ENCODE measurements at regions not wholly inside any gene's neighbourhood (a gene's known extent, or its start where the extent isn't known, plus 50 kb on each side); places are given as distances from the start of the nearest gene placed in this dataset.

DNA sequence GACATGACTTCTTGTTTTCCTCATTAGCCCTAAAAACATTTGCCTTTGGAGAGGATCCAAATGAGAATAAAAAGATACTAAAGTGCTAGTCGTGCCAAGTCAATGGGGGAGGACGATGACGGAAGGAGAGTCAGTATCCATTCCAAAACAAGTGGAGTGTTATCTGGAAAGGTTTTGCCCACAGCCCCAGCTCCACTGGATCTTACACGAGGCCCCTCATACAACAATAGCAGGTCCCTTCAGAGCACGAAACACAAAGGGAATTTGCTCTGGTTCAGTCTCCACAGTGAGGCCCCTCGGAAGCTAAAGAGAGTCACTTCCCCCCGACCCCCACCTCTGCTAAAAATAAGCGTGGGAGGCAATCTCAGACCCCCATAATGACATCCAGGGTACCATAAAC lies 496.9 kb upstream of the ZFHX3 start:
- DNase-seq (ENCODE audit: low spot score), result no peak

DNA sequence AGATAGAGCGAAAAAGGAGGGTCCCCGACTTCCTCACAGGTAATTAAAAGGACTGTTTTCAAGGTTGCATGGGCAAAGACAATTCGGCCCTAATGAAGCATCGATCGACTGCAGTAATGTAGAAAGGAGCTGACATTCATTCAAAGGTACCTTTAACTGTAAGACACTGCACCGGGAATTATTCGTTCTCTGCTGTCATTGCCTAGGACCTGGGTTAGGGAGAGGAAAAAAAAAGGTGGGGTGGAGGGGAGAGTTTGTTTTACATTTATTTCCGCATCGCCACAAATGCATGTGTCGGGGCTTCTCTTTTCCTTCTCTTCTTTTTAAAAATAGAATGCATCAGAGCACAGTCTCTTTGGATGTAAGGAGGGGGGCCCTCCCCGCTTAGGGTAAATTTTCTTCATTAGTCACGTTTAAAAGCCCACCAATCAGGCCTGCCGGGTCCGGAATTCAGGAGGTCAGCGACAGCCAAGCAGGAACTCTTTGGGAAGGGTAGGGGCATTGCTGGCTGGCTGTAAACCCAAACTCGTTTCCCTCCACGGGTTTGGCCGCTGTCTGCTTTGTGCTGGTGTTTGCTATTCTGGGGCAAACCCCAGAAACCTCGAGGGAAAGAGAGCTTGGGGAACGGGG lies 496.2 kb upstream of the ZFHX3 start:
- no peak for DNase-seq (ENCODE audit: low spot score)

DNA sequence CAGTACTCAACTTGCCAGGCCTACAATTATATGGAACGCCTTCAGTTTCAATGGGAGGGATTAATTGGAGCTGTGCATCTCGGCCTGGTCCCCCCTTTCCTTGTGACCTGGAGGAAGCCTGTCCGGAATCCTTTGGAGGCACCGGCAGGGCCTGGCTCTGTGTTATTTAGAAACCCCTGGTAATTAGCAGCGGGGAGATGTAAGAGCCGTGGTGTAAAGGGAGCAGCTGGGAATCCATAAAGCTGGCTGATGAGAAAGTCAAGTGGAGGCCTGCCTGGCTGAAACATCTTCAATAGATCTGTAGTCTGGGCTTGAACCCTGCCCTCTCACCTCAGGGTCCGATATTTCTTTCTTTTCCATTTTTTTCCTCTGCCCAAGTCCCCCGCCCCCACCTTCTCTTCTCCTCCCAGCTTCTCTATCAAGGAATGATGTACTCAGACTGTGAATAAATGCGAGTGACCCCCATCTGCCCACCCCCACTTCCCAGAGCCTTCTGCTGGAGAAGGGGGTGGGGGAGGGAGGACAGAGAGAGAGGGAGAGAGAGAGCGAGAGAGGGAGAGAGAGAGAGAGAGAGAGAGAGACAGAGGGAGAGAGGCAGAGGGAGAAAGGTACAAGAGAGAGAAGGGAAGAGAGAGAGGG lies 495.5 kb upstream of the ZFHX3 start:
- no peak for DNase-seq (ENCODE audit: low spot score)

DNA sequence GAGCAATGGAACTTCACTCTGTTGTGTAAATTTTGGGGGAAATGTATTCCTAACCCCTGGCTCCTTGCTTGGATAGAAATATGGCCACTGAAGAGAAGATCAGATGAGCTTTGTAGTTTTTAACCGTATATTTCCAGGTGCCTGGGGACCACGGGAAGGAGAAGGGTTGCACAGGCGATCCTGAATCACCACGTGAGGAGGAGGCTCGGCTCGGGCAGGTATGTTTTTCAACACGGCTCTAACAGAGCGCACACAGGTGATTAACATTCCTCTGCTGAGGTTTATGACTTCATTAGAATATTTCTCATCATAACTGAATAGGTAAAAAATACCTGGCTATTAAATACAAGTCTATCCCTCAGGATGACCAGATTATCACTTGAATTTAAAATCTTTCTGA lies 495.0 kb upstream of the ZFHX3 start:
- DNase-seq (ENCODE audit: low spot score), result no peak

DNA sequence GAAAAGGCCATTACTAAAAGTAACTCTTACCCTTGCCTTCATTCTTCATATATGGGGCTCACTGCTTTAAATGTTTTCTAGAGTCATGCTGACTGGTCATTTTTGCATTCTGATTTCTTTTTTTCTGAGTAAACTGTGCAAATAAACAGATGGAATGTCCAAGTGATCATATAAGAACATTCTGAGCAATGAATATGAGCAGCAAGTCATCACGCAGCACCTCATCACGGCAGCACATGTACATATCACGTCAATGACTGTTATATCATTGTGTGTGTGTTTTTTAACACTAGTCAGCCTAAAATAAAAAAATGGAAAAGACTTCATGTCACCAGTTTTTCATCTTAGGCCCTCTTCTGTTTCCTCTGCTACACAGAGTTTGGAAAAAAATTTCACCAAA lies 490.0 kb upstream of the ZFHX3 start:
- no peak for DNase-seq (ENCODE audit: low spot score)

DNA sequence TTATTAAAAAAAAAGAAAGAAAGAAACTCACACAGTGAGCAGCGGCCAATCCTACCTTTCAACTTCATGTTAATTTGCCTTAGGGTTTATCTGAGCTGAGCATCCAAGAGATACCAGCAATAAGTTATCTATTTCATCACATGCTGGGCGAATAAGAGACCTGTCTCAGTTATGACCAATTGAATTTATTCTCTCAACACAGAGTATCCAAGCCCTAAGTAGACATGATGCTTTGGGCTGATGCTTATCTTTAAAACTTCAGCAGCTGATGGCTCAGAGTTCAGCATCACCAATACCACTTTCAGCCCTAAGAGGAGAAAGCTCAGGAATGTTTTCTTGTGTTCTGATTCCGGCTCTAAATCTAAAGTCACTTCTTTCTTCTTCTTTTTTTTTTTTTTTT lies 489.0 kb upstream of the ZFHX3 start:
- DNase-seq (ENCODE audit: low spot score), result no peak

DNA sequence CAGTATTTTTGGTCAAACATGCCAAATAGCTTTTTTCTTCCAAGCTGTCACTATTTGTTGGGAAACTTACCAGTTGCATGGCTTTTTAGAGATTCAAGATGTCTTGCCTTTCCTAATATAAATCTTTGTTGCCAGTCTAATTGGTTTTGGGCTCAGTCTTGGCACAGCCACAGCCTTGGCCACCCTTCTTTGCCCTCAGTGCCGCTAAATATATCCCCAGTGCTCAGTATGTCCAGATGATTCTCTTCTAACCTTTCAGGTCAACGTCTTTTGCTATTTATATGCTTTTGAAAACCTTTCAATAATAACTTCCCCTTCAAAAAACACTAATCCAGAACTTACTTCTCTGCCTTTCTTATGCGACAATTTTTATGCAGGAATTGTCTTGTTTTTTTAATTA lies 483.1 kb upstream of the ZFHX3 start:
- no peak for DNase-seq (ENCODE audit: low spot score)

DNA sequence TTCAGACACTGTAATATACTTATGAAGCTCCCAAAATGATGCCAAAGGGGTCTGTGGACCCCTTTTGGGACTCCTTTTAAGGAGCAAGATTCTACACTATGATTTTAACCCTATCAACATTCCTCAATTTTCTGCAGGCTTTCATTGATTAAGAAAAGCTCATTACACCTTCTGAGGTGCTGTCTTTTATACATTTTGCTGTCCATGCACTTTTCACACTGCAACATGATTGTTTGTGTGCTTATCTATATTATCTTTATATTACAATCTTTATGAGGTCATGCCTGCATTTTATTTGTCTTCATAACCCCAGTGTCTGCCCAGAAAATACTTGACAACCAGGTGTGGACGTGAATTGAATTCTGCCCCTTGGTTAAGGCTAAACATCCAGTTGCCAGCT lies 482.6 kb upstream of the ZFHX3 start:
- no peak for DNase-seq (ENCODE audit: low spot score)

DNA sequence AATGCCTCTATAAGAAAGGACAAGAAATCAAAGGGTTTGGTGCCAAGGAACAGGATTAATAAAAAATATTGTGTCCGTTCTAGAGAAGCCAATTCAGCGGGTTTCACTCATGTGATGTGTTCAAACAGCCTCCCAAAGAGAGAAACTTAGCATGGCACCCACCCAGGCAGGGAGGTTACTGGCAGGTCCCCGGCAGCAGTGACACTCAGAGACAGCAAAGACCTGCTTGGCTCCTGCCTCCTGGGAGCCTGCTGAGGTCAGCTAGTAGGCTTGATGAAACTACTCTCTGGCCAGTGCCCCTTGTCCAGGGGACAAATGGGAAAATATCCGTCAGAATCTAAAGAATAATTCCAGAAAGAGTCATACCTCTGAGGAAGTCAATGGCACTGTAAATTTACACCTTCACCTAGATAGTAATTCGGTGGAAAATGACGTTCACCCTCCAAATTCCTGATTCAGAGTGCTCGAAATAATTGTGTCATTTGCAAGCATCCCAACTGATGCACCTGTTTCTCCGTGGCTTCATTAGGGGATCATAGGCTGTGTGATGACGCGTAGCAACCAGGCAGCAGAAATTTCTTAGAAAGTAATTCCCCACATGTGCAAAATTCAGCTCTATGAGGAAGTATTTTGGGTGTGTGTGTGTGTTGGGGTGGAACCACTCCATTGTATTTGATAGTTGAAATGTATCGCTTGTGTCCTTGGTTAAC lies 481.5 kb upstream of the ZFHX3 start:
- no peak for DNase-seq (ENCODE audit: low spot score)

DNA sequence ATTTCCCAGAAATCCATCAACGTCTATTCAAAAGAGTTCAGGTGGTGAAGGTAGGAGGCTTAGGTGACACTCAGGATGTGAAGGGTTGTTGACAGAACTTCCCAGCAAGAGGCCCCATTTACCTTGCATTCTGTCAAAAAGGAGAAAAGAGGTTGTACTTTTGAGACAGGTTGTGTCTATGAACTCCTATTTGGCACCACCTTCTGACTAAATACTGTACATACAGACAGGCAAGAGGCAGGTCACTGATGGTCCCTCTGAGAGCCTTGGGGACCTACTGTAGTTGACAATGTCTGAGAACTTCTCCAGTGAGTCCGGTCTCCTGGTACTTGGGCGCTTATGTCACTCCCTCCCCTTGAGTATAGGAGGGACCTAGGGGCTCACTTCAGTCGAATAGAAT lies 479.3 kb upstream of the ZFHX3 start:
- no peak for DNase-seq (ENCODE audit: low spot score)

DNA sequence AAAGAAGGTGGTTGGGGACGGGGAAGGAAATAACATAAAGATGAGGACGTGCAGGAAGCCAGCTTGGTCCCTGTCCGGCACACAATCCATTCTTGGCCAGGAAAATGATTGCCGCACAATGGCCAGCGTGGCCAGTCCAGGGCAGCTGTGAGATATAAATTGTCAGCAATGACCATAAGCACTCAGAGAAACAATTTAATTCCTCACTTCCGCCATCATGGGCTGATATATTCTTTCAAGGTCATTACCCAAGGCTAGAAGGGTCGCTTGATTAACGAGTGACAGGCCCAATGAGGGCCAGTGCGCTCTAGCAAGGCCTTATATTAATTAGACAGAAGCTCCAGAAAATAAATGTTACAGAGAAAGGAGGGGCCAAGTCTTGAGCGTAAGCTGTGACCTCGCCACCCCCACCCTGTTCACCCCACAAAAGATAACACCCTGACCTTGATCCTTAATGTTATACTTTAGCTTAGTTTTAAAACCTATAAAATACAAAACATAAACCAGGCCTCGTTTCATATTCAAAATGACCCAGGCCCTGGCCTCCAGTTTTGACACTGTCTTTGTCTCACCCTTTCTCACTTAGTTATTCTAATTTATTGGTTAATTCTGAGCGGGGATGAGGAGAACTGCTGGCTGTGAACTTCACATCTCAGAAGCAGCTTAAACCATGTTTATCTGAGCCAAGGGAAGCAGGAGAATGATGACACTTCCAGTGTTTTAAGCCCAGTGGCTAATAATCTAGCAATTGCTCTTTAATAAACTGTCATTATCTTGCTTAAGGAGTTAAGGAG lies 478.3 kb upstream of the ZFHX3 start:
- no peak for DNase-seq (ENCODE audit: low spot score)

DNA sequence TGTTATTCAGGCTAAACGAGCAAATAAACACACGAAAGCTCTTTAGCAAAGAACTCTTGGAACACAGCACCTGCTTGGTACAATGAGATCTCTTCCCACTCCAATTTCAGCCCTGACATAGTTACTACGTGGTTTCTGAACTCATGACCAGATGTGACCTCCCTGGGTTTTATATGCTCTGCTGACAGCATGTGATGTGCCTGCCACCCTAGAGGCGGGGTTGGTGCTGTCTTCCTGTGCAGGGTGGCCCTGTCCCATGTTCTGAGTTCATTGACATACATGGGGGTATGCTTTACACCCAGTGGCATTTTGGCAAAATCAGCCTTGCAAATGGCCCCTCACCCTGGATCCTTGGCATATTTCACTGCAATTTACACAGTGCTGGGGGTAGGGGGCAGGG lies 475.3 kb upstream of the ZFHX3 start:
- DNase-seq (ENCODE audit: low spot score), result no peak

DNA sequence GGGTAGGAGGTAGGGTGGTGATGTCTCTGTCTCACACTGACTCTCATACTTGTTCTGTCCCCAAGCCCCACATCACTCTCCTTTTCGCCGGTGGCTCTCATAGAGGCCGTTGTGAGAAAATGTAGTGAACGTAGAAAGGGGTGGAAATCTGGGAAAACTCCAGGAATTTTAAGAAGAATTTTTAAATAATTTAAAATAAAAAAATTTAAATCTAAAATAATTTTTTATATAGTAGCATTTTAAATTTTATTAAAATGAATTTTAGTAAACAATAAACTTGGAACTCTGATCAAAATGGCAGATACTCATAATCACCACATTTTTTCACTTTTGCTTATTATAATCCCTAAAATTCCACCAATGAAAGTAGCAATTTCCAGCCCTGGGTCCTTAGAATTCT lies 473.6 kb upstream of the ZFHX3 start:
- no peak for DNase-seq (ENCODE audit: low spot score)

DNA sequence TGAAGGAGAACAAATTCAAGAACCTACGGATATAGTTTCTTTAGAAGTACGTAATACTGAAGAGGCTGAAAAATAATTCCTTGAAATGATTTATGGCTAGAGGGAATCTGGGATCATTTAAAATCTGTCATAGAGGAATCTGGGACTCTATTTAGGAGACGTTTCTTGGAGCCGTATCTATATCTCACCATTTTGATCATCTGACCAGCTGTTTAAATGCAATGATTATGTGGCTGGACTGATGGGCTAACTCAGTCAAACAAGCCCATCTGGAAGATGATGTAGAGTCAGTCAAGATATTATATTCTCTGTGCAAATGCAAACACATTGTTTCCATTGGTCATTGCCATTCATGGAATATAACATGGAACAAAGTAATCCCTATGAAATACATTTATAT lies 467.7 kb upstream of the ZFHX3 start:
- DNase-seq (ENCODE audit: low spot score), result no peak

DNA sequence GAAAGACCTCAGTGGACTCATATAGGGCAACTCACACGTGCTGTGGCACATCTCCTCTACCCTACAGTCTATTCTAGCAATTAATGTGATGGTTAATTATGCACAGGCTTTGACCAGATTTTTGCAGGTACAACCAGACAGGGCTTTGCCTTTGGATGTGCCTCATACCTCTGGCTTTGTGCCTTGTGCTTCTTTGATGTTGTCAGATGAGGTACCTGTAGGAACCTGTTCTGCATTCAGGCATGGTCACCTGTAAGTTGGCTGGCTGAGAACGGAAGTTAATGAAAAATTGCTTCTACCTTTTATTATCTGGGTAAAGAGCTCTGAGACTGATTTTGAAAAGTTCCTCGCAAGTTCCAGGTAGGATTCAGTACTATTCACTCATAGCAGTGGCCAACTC lies 462.9 kb upstream of the ZFHX3 start:
- DNase-seq (ENCODE audit: low spot score), result no peak

DNA sequence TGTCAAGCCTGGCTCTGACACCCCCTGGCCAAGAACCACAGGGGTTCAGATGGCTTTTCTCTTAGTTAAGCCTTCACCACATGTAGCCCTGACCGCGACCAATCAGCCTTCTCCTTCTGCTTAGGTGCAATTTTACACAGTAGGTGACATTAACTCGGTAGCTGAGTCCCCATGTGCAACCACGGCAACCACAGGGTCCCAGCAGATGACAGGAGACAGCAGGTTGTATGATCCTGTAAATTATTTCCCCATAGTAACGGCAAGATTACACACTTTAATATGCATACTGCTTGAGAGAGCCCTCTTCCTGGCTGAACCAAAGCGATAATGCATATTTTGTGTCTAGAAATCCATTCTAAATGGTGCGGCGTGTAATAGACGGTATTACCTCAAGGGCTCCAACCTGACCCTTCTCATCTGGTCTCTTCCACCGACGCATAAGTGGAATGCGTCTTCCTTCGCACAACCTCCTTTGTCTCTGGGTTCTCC lies 458.7 kb upstream of the ZFHX3 start:
- DNase-seq (ENCODE audit: low spot score), result no peak

DNA sequence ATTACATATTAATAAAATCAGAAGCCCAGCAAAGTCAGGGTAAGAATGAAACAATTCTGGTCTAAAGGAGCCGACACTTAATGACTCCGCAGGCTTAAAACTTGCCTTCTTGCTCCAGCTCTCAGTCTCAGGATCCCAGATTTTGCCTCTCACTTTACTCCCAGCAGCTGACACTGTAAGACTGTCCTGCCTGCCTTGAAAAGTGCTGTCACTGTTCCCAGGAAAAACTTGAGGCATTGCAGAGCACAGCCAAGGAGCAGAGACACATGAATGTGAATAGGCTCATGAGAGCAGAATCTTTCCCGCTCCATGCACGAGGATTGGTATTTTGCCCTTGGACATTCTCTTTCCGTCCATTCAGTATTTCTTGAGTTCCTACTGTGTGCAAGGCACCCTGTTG lies 457.6 kb upstream of the ZFHX3 start:
- no peak for DNase-seq (ENCODE audit: low spot score)

DNA sequence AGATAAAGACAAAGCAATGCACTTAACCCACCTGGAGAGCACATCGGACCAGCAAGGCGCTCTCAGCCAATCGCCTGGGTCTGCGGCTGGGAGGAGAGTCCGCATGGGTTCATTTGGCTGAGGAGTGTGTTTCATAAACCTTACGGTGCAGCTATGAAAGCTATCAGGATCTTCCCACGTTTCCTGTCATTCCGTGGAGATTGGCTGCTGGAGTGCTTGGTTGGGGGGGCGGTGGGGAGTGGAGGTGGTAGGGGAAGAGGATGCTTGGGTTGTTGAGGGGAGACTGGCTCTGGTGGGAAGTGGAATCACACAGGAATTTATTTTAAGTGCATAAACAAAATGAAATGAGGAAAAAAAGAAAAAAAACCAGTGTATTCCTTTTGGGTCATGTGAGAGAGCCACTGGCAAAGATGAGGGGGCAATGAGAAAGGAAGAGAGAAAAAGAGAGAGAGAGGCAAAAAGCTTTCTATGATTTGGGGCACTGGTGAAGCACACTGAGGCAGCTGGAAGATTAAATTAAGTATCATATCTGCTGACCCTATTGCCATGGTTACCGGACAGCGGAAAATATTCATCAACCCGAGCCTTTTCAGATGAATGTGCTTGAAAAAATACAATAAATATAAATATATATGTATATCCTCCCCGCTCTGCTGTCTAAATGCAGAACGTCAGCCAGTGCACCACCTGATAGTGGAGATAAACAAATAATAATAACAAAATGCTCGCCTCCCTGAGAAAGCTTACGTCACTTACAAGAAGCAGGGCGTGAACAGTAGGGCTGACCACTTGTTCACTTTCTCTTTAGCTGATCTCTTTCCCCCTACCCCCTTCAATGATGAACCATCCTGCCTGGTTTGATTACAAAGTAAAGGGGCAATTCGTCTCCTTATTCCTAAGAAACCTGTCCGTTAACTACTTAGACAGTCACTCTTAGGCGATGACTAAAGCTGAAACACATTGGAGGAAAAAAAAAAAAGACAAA lies 457.0 kb upstream of the ZFHX3 start:
- no peak for DNase-seq (ENCODE audit: low spot score)

DNA sequence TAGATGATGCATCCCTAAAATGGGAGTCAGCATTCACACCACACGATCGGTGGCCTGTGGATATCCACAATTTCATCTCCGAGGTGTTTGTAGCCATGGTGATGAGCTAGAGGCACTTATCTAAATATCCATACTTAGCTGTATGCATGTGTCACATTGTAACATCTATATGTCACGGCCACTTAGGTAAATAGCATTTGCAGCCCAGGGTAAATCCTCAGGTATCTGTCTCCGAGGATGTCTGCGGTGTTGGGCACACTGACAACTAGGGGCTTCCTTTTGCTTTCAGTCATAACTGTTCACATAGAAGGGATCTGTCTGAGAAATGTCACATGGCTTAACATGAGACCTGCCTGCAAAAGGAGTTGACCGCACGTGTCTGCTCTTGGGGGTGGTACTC lies 455.2 kb upstream of the ZFHX3 start:
- no peak for DNase-seq (ENCODE audit: low spot score)

DNA sequence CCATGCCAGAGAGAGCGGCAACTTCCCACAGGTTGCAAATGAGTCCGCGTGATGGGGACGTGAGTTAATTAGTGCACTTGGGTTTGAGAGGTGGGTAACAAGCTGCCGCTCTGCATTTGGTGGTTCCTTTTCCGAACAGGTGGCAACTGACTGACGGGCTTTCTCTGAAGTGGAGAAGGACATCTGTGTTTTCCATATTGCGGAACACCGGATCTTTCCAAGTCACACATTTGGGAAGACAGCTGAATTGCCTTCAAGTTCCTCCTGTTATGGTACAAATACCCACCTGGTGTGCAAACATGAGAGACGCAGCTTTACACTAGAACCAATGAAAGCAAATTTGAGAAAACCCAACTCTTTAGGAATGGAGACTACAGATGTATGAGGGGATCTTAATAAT lies 451.3 kb upstream of the ZFHX3 start:
- DNase-seq (ENCODE audit: low spot score), result no peak

DNA sequence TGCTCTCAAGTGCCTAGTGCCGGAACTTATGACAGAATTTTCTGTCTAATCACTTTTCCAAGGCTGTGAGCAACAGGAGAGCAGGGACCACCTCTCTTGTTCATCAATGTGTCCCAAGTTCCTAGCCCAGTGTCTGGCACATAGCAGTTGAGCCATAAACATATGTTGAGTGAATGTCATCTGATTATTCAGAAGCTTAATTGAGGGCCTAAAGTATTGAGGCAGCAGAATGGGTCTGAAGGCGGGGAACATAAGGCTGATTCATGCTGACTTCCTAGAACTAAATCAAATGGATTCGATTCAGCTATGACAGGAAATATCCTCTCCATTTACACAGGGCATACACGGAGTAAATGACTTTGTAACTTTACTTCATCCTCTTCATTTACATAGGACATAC lies 438.0 kb upstream of the ZFHX3 start:
- DNase-seq (ENCODE audit: low spot score), result no peak
